SW480 (cell line): ENCODE measurements at regions not wholly inside any gene's neighbourhood (a gene's known extent, or its start where the extent isn't known, plus 50 kb on each side); places are given as distances from the start of the nearest gene placed in this dataset.
A peak's percentile ranks its signal among the peaks of the same experiment; 100 is the strongest.
"Not testable (repeated sequence)": the region's sequence is repeated elsewhere in the genome, so short reads cannot be mapped to it uniquely, and the experiment has no call there.

ENCODE experiments used
- DNase-seq: peaks from one replicate; pipeline ENCODE4 v3.0.0-alpha.2; 2016; ENCODE audit warnings: low spot score

DNA sequence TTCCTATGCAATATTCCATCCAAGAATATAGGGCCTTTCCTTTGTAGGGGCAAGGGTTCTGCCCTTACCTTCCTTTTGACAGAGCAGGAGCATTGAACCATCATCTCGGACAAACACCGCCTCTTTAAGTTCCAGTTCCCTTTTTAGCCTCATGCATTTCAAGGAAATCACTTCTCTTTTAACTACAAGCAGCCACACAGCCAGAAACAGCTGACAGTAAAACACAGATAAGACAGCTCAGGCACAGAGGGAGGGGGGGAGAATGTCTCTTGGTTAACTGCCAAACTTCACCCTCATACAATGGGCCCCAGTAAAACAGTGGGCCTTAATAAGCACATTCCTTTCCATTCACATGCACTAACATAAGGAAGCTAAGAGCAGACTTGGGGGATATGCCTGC, 648.3 kb downstream of the GABRG1 start:
- DNase-seq: no peak

DNA sequence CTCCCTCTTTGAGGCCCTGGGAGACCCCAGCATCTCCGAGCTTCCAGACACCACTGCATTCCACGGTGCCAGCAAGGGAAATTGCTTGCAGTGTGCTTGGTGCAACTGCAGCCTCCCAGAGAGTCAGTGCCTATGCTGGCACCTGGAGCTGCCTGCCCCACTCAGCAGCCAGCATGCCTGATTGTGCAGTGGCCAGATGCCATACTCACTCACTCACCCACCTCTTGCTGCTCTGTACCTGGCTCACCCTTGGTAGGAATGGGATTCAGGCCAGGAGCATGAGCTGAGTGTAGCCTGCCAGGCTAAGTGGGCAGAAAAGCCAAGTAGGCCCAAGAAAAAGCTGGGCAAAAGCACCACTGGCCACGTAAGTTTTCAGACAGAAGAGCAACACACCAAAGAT, 651.4 kb downstream of the GABRG1 start:
- DNase-seq: no peak

DNA sequence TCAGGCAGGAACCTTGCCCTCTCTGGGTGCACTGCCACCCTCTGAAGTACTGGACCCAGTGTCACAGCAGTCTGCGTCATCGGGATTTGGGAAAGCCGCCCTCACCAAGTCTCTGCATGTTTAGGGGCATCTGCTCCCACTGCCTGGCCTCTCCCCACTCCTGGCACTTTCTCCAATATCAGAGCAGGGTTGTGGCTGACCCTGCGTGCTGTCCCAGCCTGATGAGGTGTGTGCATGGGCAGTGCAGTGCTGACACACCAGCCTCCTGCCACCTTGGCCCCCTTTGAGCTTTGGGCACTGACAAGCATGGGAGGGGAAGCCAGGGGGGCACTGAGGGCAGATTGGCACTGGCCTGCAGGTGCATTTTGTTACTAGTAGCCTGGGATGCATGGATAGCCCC, 652.5 kb downstream of the GABRG1 start:
- DNase-seq: no peak

DNA sequence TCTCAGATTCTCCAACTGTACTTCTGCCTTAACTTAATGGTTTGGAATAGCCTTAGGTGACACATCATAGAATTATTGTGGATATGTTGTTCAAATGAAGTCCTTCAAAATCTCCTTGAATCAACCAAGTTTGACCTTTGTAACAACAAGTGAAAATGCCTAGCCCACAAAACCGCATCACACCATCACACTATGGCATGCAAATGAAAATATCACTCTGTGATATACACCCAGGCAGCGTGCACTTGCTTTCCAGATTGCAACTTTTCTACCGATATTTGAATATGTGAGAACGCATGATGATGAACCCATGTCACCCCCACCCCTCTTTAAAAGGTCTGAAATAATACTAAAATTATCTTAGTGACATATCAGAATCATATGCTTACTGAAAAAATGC, 656.7 kb downstream of the GABRG1 start:
- DNase-seq: no peak

DNA sequence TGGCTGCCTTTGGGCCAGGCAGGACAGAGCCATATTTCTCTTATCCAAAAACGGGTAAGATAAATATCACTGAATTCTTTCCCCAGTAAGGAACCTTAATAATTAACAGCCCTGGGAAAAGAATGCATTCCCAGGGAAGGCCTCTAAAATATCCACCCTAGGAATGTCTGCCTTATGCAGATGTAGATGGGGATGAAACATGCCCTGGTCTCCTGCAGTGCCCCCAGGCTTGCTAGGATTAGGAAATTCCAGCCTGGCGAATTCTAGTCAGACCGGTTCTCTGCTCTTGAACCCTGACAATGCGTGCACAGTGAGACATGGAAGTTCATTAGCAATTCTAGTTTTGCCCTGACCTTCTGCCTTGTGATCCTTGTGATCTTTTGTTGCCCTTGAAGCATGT, 663.7 kb downstream of the GABRG1 start:
- DNase-seq: not testable (repeated sequence)

DNA sequence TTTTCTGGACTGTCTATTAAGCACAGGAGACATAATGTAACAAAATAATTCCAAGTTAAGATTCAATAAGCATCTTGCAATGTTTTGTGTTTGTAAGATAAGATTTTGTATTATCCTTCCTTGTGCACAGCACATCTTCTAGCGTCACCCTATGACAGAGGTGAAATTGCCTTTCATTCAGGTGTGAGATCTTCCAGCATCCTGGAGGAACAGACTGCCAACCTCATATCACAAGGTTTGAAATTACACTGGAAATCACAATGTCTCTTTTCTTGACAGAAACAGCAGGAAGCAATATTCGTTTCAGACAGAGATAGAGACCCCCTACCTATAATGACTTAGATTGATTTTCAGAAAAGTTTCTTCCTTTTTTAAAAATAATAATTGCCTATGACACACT, 668.6 kb downstream of the GABRG1 start:
- DNase-seq: no peak

DNA sequence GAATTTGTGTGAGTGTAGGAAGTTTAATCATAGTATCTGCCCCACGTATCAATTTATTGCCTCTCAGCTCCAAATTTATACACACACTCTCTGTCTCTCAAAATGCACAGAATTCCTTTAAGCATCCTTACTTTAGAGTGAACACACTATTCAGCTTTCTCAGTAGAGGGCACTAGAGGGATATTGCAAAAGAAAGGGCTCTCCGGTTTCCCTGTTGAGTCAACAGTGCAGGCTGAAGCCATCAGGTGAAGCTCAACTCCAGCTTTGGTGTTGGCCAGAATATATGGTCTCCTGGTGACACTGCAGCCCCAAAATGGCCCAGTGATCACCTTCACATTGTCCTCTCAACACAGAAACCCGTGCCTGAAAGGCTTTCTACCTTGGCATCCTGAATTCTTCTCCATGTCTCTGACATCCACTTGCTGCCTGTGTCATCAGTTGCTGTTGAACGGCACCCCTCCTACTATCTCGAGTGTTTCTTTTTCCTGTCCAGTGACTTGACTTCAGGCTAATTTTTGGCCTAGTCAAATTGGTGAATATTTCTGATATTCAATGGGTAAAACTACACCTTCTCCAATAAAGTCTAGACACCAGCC, 670.5 kb downstream of the GABRG1 start:
- peak; percentile 58 for DNase-seq

DNA sequence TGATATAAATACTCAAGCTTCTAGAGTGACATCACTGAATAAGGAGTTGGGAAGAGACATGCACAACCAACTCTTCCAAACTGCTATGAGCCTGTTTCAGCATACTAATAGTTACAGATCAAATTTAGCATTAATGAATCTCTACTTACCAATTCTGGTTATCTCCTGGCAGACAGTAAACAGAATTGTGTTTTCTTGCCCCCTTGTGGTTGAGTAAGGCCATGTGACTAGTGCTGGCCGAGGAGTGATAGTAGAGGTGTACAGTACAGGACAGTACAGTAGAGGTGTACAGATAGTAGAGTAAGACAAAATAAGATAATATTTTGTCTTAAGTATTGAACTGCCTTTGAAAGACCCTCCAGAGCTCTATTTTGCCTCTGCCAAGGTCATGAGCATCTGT, 681.4 kb downstream of the GABRG1 start:
- no peak for DNase-seq

DNA sequence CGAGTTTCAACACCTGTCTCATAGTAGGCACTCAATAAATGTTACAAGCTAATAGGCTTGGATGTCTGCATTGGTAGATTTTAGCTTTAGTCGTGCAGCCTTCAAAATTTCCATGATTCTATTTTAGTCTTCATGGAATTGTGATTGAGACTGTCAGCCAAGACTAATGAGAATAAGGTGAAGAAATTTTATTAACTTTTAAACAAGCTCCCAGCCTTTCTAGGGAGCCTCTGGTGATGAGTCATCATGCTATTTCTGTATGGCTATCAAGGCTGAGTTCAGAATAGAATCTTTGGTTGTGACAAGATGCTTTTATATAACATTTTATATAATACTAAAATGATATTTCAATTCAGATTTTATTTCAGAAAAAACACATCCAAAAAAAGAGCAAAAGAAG, 685.8 kb downstream of the GABRG1 start:
- no peak for DNase-seq

DNA sequence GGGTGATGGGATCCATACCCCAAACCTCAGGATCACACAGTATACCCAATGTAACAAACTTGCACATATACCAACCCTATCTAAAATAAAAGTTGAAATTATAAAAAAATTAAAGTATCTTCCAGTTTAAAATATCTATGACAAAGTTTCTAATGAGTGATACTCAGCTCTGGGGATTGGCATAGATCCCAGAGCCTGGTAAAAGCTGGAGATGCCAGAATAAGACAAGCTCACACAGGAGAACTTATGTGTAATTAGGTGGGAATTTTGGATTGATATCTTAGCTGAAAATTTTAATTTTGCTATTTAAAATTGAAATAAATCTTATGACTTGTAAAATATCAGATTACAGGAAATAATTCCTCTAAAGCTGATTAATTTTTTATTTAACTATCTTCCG, 686.5 kb downstream of the GABRG1 start:
- no peak for DNase-seq

DNA sequence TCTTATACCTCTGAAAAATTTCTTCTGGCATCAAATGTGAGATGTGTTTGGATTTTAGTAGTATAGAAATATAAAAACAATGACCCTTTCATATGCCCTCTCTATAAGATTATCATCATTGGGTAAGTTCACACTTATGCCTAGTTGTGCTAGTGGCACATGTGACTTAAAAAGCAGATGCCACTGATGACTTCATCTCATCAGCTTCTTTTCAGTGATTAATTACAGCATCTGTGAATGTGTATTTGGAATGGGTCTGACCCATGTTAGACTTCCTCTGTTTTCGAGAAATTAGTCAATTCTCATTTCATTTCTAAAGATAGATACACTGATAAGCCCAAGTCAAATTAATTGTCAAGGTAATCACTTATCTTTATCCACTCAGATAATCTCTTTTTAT, 698.7 kb downstream of the GABRG1 start:
- DNase-seq: no peak

DNA sequence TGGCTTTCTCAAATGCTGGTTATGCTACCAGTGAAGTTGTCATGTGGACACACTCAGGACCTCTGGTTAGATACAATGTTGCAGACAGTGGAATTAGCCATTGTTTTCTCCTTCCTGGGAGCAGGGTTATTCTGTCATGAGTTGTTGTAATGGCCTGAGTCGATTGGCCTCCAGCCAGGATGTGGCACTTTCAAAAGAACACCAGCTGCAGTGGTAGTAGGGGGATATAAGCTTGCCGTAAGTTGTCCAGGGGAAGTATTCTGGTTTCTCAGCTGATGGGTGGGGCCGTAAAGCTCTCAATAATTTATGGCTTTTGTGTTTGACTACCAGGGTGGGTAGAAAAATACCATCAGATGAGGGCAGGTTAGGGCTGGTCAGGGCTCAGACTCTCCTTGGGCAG, 697.5 kb upstream of the GNPDA2 start:
- DNase-seq: no peak

DNA sequence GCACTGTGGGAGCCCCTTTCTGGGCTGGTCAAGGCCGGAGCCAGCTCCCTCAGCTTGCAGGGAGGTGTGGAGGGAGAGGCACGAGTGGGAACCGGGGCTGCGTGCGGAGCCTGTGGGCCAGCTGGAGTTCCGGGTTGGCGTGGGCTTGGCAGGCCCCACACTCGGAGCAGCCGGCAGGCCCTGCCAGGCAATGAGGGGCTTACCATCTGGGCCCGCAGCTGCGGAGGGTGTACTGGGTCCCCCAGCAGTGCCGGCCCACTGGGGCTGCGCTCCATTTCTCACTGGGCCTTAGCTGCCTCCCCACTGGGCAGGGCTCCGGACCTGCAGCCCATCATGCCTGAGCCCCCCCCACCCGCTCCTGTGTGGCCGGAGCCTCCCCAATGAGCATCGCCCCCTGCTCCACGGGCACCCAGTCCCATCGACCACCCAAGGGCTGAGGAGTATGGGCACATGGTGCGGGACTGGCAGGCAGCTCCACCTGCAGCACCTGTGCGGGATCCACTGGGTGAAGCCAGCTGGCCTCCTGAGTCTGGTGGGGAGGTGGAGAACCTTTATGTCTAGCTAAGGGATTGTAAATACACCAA, 693.8 kb upstream of the GNPDA2 start:
- DNase-seq: not testable (repeated sequence)

DNA sequence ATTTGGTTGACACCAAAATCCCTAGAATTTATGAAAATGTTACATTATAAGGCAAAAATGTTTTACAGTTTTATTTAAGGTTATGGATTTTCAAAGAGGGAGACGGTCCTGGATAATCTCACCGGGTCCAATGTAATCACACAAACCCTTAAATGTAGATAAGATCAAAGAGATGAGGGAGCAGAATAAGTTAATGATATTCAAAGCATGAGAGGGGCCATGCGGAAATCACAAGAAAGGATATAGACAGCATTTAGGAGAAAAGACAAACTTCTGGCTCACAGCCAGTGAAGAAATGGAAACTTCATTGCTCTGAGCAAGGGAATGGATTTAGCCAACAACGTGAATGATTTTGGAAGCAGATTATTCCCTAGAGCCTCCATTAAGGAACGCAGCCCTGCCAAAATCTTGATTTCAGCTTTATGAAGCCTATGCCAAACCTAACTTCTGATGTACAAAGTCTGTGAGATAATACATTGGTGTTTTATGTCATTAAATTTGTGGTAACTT, 684.4 kb upstream of the GNPDA2 start:
- DNase-seq: no peak

DNA sequence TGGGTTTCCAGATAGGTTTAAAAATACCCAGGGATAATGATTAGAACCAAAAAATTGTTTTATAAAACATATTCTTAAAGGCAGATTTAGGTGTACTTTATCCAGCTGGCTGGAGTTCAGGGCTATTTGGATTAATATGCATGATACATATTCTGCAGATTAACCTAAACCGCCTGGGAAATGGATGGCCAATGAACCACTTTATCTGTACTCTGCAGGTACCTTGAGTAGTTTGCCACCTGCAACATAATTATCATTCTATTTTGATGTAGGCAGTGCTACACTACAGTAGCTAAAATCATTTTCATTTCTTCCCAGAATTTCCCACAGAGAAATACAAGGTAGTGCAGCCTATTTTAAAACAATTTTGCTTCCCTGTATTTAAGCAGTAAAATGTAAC, 683.2 kb upstream of the GNPDA2 start:
- no peak for DNase-seq

DNA sequence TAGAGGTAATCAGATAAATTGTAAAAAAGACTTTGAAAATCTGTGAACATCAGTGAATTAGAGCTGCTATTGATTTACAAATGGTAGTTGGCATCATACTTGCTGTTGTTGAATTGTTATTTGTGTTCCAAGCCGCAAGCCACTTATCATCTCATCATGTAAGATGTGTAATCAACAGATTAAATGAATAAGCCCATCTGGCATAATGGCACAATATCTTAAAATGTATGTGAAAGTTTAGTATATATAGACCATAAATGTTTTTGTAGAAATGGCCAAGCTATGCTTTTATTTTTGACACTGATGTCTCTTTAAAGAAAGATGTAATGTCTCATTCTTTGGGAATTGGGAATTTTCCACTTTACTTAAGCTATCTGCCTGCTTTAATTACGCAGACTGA, 682.6 kb upstream of the GNPDA2 start:
- DNase-seq: no peak

DNA sequence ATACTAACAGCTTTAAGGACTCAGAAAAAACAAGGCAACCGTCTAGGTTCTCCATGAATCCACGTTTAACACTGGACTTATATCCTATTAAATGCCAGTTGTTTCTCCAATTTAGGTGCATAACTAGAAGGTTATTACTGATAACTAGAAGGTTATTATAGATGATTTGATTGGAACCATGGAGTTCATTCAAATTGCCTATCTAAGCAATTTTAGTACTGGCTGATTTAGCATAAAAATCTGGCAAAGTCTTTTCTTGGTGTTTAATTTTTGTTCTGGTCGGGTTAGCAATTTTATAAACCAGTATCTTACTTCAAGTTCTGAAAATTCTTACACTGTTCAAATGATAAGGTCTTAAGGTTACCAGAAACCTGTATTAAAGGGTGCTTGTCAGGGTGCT, 672.8 kb upstream of the GNPDA2 start:
- DNase-seq: no peak

DNA sequence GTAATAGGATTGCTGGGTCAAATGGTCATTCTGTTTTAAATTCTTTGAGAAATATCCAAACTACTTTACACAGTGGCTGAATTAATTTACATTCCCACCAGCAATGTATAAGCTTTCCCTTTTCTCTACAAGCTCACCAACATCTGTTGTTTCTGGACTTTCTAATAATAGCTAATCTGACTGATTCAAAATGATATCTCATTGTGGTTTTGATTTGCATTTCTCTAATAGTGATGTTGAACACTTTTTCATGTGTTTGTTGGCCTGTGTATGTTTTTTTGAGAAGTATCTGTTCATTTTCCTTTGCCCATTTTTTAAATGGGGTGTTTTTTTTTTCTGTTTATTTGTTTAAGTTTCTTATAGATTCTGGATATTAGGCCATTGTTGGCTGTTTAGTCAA, 659.0 kb upstream of the GNPDA2 start:
- no peak for DNase-seq

DNA sequence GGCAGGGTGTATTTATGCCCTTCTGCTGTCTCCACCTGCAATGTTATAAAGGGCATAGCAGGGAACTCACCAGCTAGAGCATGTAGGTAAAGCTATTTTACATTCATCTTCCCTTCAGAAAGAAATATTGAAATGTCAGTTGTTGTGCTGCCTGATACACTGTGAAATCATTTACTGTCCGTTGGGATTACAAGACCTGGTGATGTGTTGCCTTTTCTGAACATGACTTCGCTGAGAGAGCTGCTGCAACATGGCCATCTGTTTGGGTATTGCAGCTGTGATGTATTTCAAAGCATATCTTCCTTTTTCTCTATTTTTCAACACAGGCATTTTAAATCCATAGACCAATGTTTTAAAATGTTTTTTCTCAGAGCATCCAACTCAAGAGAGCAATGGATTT, 644.1 kb upstream of the GNPDA2 start:
- DNase-seq: no peak

DNA sequence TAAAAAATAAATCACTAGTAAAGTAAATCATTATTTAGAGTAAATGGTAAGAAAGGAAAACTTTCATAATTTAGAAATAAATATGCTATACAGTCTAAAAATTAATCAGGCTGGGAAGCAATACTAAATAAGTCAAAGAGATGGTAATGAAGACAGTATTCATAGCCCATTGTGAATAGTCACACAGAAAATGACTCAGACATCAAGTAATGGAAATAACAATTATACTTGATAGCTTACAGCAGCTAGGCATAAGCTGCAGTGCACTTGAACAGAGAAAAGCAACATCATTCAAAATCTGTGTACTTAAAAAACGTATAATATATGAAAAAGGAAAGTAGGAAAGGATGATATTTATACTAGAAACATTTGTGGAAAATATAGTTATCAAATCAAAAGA, 642.5 kb upstream of the GNPDA2 start:
- DNase-seq: no peak

DNA sequence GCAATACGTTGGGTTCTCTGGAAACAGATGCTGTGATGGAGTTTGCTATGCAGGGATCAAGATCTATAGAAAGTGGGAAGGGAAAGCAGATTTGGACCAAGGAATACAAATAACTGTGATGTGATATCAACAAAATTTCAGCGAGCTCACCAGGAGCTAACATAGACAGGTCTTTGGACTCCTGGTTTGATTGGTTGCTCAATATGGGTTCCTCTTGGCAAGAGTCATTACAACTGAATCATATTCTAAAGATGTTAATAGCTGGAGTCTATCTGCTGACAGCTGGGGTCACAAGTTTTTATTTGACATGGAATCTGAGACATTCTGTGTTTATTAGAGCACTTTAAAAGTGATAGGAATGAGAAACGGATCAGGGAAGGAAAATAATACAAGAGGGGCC, 637.6 kb upstream of the GNPDA2 start:
- no peak for DNase-seq

DNA sequence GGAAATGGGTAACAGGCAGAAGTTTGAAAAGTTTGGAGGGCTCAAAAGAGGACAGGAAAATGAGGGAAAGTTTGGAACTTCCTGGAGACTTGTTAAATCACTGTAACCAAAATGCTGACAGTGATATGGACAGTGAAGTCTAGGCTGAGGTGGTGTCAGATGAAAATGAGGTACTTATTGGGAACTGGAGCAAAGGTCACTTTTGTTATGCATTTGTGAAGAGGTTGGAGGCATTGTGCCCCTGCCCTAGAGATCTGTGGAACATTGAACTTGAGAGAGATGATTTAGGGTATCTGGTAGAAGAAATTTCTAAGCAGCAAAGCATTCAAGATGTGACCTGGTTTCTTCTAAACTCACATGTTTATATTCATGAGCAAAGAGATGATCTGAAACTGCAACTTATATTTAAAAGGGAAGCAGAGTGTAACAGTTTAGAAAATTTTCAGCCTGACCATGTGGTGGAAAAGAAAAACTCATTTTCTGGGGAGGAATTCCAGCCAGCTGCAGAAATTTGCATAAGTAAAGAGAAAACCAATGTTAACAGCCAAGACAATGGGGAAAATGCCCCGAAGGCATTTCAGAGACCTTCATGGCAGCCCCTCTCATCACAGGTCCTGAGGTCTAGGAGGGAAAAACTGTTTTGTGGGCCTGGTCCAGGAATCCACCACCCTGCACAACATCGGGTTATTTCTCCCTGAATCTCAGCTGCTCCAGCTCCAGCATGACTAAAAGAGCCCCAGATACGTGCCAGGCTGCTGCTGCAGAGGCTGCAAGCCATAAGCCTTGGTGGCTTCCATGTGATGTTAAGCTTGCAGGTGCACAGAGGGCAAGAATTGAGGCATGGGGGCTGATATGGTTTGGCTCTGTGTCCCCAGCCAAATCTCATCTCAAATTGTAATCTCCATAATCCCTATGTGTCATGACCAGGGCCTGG, 632.5 kb upstream of the GNPDA2 start:
- no peak for DNase-seq

DNA sequence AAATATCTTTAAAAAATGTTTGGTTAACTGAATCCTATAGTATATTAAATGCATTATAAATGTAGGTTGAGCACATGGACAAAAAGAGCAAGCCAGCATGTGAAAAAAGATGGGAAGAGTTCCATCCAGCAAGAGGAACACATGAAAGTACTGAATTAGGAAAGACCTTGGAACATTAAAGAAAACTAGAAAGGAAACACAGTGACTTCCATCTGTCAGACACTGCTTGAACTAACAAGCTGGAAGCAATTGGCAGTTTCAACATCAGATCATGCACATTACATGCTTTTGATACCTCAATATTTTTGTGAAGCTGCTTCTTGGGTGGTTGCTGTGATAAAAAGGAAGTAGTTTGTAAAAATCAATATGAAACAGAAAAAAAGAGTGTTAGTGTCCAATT, 626.8 kb upstream of the GNPDA2 start:
- DNase-seq: no peak
